ENCODE measurements at regions not wholly inside any gene's neighbourhood (a gene's known extent, or its start where the extent isn't known, plus 50 kb on each side); places are given as distances from the start of the nearest gene placed in this dataset.

DNA sequence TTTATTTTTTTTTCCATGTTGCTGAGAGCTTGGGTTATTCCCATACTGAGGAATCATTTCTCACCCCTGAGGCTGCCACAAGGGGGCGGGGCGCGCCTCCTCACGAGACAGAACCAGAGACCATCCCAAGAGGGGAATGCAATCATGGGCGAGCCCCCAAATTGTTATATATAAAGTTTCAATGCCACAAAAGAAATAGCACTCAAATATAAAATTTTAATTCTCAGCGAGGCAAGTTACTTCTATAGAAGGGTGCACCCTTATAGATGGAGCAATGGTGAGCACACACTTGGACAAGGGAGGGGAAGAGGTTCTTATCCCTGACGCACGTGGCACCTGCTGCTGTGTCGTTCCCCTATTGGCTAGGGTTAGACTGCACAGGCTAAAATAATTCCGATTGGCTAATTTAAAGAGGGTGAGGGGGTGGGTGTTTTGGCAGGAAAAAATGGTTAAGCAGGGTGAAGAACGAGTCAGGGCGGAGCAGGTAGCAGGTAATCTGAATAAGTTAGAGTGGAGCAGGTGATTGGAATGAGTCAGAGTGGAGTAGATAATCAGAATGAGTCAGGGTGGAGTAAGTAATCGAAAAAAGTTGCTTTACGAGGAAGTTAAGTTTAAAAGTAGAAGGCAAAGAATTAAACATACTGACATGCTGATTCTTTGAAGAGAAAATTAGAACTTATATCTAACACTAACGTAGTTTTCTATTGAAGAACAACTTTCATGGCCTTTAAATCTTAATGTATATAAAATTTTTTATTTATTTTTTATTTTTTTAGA is 177.5 kb downstream of the MTCL1 start:
- TF ChIP-seq, protein P1, sequence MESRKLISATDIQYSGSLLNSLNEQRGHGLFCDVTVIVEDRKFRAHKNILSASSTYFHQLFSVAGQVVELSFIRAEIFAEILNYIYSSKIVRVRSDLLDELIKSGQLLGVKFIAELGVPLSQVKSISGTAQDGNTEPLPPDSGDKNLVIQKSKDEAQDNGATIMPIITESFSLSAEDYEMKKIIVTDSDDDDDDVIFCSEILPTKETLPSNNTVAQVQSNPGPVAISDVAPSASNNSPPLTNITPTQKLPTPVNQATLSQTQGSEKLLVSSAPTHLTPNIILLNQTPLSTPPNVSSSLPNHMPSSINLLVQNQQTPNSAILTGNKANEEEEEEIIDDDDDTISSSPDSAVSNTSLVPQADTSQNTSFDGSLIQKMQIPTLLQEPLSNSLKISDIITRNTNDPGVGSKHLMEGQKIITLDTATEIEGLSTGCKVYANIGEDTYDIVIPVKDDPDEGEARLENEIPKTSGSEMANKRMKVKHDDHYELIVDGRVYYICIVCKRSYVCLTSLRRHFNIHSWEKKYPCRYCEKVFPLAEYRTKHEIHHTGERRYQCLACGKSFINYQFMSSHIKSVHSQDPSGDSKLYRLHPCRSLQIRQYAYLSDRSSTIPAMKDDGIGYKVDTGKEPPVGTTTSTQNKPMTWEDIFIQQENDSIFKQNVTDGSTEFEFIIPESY (IDR thresholded peaks at IDR 0.05; ENCODE audit: extremely low read depth, insufficient replicate concordance, low read length), result no peak
- TF ChIP-seq EGR1 (IDR thresholded peaks at IDR 0.05; ENCODE audit: low read depth), result peak; percentile 89

Data from HCT116 (cell line).